ENCODE measurements at regions not wholly inside any gene's neighbourhood (a gene's known extent, or its start where the extent isn't known, plus 50 kb on each side); places are given as distances from the start of the nearest gene placed in this dataset.

GRCh38 chr15:38646716-38647115, 82.1 kb upstream of the RASGRP1 start:
- no peak overlapping the region for H3K4me3 ChIP-seq (replicated peaks in 1 of 2; ENCODE audit: low read depth in 2 of 2, low read length in 2 of 2)
- TF ChIP-seq, protein P1, sequence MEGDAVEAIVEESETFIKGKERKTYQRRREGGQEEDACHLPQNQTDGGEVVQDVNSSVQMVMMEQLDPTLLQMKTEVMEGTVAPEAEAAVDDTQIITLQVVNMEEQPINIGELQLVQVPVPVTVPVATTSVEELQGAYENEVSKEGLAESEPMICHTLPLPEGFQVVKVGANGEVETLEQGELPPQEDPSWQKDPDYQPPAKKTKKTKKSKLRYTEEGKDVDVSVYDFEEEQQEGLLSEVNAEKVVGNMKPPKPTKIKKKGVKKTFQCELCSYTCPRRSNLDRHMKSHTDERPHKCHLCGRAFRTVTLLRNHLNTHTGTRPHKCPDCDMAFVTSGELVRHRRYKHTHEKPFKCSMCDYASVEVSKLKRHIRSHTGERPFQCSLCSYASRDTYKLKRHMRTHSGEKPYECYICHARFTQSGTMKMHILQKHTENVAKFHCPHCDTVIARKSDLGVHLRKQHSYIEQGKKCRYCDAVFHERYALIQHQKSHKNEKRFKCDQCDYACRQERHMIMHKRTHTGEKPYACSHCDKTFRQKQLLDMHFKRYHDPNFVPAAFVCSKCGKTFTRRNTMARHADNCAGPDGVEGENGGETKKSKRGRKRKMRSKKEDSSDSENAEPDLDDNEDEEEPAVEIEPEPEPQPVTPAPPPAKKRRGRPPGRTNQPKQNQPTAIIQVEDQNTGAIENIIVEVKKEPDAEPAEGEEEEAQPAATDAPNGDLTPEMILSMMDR (IDR thresholded peaks at IDR 0.05; ENCODE audit: low read depth, low read length): no peak
- no peak for DNase-seq (ENCODE audit: low read depth in 2 of 2)

GRCh38 chr15:38647683-38648082, 83.1 kb upstream of the RASGRP1 start:
- no peak overlapping the region for H3K4me3 ChIP-seq (replicated peaks in 1 of 2; ENCODE audit: low read depth in 2 of 2, low read length in 2 of 2)
- peak; percentile 27 to 53 for DNase-seq (ENCODE audit: low read depth in 2 of 2)
- TF ChIP-seq, protein P1 (IDR thresholded peaks at IDR 0.05; ENCODE audit: low read depth, low read length): peak; percentile 52

GRCh38 chr15:38648121-38648843, 83.7 kb upstream of the RASGRP1 start:
- no peak overlapping the region for H3K4me3 ChIP-seq (replicated peaks in 1 of 2; ENCODE audit: low read depth in 2 of 2, low read length in 2 of 2)
- peak; percentile 3 to 8 for DNase-seq (ENCODE audit: low read depth in 2 of 2)
- TF ChIP-seq, protein P1 (IDR thresholded peaks at IDR 0.05; ENCODE audit: low read depth, low read length): no peak

DNA sequence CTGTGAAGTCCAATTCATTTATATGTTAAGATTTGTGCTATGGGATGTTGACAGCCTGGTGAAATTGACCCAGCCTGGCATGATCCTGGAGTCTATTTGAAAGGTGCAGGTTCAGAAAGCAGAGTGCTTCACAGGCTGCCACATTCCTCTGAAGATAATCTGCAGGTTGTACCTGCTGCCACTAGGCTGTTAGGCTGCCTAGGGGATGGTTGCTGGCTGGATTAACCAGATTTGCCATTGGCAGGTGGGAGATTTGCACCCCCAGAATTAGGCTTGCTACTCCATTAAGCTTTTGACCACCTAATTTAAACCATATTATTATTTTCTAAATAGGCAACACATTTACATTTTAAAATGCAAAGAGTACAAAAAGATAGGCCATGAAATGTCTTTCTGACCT, 85.8 kb upstream of the RASGRP1 start:
- H3K4me3 ChIP-seq (replicated peaks in 1 of 2; ENCODE audit: low read depth in 2 of 2, low read length in 2 of 2): no peak overlapping the region
- DNase-seq (ENCODE audit: low read depth in 2 of 2): no peak
- TF ChIP-seq, protein P1 (IDR thresholded peaks at IDR 0.05; ENCODE audit: low read depth, low read length): no peak

GRCh38 chr15:38650936-38651327, 86.3 kb upstream of the RASGRP1 start:
- DNase-seq (ENCODE audit: low read depth in 2 of 2): no peak
- H3K4me3 ChIP-seq (replicated peaks in 1 of 2; ENCODE audit: low read depth in 2 of 2, low read length in 2 of 2): no peak overlapping the region
- TF ChIP-seq, protein P1 (IDR thresholded peaks at IDR 0.05; ENCODE audit: low read depth, low read length): no peak

GRCh38 chr15:38651328-38652038, 86.9 kb upstream of the RASGRP1 start:
- DNase-seq (ENCODE audit: low read depth in 2 of 2): no peak
- TF ChIP-seq, protein P1 (IDR thresholded peaks at IDR 0.05; ENCODE audit: low read depth, low read length): no peak
- no peak overlapping the region for H3K4me3 ChIP-seq (replicated peaks in 1 of 2; ENCODE audit: low read depth in 2 of 2, low read length in 2 of 2)

Measured in cardiac fibroblast (primary cell).